Upper lobe of left lung (tissue), 4 donors: ENCODE measurements at regions not wholly inside any gene's neighbourhood (a gene's known extent, or its start where the extent isn't known, plus 50 kb on each side); places are given as distances from the start of the nearest gene placed in this dataset.

Experiments used
- POLR2A ChIP-seq, 4 donors: fragments of 450-650 bp; IDR thresholded peaks; one replicate each; pipeline ENCODE4 v1.5.1; 2016 to 2017; ENCODE audit warnings: antibody characterized with exemption in 4 of 4, mild to moderate bottlenecking in 2 of 4
- POLR2AphosphoS5 ChIP-seq, 2 donors: sonication (generic); formaldehyde crosslinking; IDR thresholded peaks; one replicate each; pipeline ENCODE4 v1.5.1; 2017; ENCODE audit warnings: antibody characterized with exemption in 2 of 2
- TF ChIP-seq, protein P1 (sequence below), 6 experiments: fragments of 450-650 bp in 4 of 6; fragments of 200-600 bp in 2 of 6; sonication (generic) in 2 of 6; IDR thresholded peaks; one replicate each; pipeline ENCODE4 v1.5.1; 2016 to 2019; ENCODE audit warnings: antibody characterized with exemption in 6 of 6

DNA sequence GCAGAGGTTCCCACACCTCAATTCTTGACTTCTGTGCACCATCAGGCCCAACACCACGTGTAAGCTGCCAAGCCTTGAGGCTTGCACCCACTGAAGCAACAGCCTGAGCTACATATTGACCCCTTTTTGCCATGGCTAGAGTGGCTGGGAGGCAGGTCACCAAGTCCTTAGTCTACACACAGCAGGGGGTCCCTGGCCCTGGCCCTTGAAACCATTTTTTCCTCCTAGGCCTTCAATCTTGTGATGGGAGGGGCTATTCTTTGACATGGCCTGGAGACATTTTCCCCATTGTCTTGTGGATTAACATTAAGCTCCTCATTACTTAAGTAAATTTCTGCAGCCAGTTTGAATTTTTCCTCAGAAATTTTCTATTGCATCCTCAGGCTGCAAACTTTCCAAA is 336.6 kb downstream of the IL15 start:
- TF ChIP-seq, protein P1, sequence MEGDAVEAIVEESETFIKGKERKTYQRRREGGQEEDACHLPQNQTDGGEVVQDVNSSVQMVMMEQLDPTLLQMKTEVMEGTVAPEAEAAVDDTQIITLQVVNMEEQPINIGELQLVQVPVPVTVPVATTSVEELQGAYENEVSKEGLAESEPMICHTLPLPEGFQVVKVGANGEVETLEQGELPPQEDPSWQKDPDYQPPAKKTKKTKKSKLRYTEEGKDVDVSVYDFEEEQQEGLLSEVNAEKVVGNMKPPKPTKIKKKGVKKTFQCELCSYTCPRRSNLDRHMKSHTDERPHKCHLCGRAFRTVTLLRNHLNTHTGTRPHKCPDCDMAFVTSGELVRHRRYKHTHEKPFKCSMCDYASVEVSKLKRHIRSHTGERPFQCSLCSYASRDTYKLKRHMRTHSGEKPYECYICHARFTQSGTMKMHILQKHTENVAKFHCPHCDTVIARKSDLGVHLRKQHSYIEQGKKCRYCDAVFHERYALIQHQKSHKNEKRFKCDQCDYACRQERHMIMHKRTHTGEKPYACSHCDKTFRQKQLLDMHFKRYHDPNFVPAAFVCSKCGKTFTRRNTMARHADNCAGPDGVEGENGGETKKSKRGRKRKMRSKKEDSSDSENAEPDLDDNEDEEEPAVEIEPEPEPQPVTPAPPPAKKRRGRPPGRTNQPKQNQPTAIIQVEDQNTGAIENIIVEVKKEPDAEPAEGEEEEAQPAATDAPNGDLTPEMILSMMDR (IDR thresholded peaks at IDR 0.05): no peak
- no peak for TF ChIP-seq POLR2AphosphoS5 (IDR thresholded peaks at IDR 0.05)
- no peak for TF ChIP-seq POLR2A (IDR thresholded peaks at IDR 0.05)
